Fibroblast of lung (primary cell): ENCODE measurements at regions not wholly inside any gene's neighbourhood (a gene's known extent, or its start where the extent isn't known, plus 50 kb on each side); places are given as distances from the start of the nearest gene placed in this dataset.

Source experiments
- DNase-seq, 2 donors: peaks; one replicate each; pipeline versions ENCODE4 v3.0.0 to v3.0.0-alpha.2; 2010; ENCODE audit warnings: low read depth in 2 of 2
- H2AFZ ChIP-seq: 2 replicates; pipeline ENCODE4 v1.5.1; 2012; ENCODE audit warnings: low read length, control low read depth, inconsistent platforms
- H3K27ac ChIP-seq: 2 replicates; pipeline ENCODE4 v1.5.1; 2011; ENCODE audit warnings: low read length, control low read depth; ENCODE audit not compliant: insufficient read depth
- H3K27me3 ChIP-seq: 2 replicates; pipeline ENCODE4 v1.5.1; 2011; ENCODE audit warnings: mild to moderate bottlenecking, low read length; ENCODE audit not compliant: control insufficient read depth, insufficient read depth
- H3K36me3 ChIP-seq: 2 replicates; pipeline ENCODE4 v1.5.1; 2011; ENCODE audit warnings: low read length; ENCODE audit not compliant: control insufficient read depth, insufficient read depth
- H3K4me1 ChIP-seq: 2 replicates; pipeline ENCODE4 v1.5.1; 2011; ENCODE audit warnings: low read length; ENCODE audit not compliant: control insufficient read depth, insufficient read depth; ENCODE audit errors: extremely low read depth
- H3K4me2 ChIP-seq: 2 replicates; pipeline ENCODE4 v1.5.1; 2011; ENCODE audit warnings: low read length, control low read depth; ENCODE audit not compliant: insufficient read depth; ENCODE audit errors: extremely low read depth
- H3K4me3 ChIP-seq, 4 experiments: fragments of 200-600 bp in 1 of 4; sonication (generic) in 1 of 4; replicated peaks in 1 of 4; 2 replicates each; pipeline ENCODE4 v1.5.1; 2011 to 2016; ENCODE audit warnings: low read length in 4 of 4, low read depth in 3 of 4, mild to moderate bottlenecking in 3 of 4, control low read depth in 2 of 4, inconsistent platforms in 1 of 4, mixed read lengths in 1 of 4; ENCODE audit not compliant: insufficient read depth in 1 of 4; ENCODE audit errors: control extremely low read depth in 1 of 4
- H3K79me2 ChIP-seq: 2 replicates; pipeline ENCODE4 v1.5.1; 2012; ENCODE audit warnings: mild to moderate bottlenecking, low read length, inconsistent platforms; ENCODE audit not compliant: control insufficient read depth, insufficient read depth
- H3K9ac ChIP-seq: 2 replicates; pipeline ENCODE4 v1.5.1; 2011; ENCODE audit warnings: mild to moderate bottlenecking, low read length, control low read depth; ENCODE audit not compliant: insufficient read depth
- H3K9me3 ChIP-seq: 2 replicates; pipeline ENCODE4 v1.5.1; 2012; ENCODE audit warnings: low read depth, low read length; ENCODE audit not compliant: control insufficient read depth, insufficient read depth
- H4K20me1 ChIP-seq: 2 replicates; pipeline ENCODE4 v1.5.1; 2011; ENCODE audit warnings: low read length; ENCODE audit not compliant: control insufficient read depth, insufficient read depth; ENCODE audit errors: extremely low read depth
- EZH2 ChIP-seq: IDR thresholded peaks from 2 replicates; pipeline ENCODE4 v1.5.1; 2012; ENCODE audit warnings: low read length, control low read depth, mild to moderate bottlenecking; ENCODE audit errors: missing control alignments
- TF ChIP-seq, protein P1 (sequence below), 2 donors: IDR thresholded peaks in 1 of 2; conservative IDR thresholded peaks in 1 of 2; 1 replicate in 1 of 2; 2 replicates in 1 of 2; pipeline ENCODE4 v1.5.1; 2011 to 2012; ENCODE audit warnings: low read length in 2 of 2, control low read depth in 1 of 2, inconsistent platforms in 1 of 2, low read depth in 1 of 2, mild to moderate bottlenecking in 1 of 2

DNA sequence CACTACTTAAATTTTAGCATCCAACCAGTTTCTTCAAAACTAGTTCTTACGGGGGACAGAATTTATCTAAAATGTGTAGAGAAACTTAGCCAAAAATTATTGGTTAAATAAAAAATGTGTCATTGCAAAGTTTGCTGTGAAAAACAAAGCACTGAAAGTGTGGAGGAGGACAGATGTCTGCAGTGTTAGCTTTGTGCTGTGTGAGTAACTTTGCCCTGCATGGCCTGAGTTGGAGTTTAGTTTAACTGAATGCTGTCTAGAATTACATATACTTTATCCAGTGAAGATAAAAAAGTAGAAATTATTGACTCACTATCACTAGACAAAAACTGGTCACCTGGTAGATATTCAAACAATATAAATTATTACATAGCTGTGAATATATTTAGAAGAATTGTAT, 1225.2 kb upstream of the CELF4 start:
- H3K36me3 ChIP-seq = no peaks in the 10 kb centered on the region

DNA sequence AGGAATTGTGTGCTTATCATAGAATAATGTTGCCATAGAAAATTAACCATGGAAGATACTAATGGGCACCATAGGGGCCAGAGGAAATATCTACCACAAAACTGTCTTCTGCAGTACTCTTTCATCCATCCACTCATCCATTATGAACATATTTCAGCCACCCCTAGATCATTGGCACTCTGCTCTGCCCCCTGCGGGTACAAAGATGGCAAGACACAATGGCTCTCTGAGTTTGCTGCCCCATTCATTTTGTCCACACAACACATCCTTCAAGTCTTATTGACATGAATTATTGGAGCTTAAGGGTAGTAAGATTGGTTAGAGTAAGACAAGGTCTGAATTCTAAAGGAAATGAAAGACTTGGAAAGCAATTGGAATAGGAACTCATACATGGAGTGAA, 1224.7 kb upstream of the CELF4 start:
- Histone ChIP-seq H3K27me3 (no peaks in the 10 kb centered on the region), H2AFZ (no peak overlapping the region), H3K4me1 (no peaks in the 10 kb centered on the region), H3K4me3 (no peak overlapping the region), H4K20me1 (no peaks in the 10 kb centered on the region), H3K9ac (no peak overlapping the region), H3K27ac (no peak overlapping the region), H3K79me2 (no peaks in the 10 kb centered on the region), H3K4me2 (no peak overlapping the region), H3K9me3 (no peaks in the 10 kb centered on the region), H3K36me3 (no peaks in the 10 kb centered on the region)
- TF ChIP-seq EZH2 = no peak
- TF ChIP-seq, protein P1, sequence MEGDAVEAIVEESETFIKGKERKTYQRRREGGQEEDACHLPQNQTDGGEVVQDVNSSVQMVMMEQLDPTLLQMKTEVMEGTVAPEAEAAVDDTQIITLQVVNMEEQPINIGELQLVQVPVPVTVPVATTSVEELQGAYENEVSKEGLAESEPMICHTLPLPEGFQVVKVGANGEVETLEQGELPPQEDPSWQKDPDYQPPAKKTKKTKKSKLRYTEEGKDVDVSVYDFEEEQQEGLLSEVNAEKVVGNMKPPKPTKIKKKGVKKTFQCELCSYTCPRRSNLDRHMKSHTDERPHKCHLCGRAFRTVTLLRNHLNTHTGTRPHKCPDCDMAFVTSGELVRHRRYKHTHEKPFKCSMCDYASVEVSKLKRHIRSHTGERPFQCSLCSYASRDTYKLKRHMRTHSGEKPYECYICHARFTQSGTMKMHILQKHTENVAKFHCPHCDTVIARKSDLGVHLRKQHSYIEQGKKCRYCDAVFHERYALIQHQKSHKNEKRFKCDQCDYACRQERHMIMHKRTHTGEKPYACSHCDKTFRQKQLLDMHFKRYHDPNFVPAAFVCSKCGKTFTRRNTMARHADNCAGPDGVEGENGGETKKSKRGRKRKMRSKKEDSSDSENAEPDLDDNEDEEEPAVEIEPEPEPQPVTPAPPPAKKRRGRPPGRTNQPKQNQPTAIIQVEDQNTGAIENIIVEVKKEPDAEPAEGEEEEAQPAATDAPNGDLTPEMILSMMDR (conservative IDR thresholded peaks at IDR 0.05 in 1 of 2, IDR thresholded peaks at IDR 0.05 in 1 of 2; ENCODE audit: low read depth in 1 of 2, low read length in 2 of 2) = no peak
- no peak for DNase-seq

More for the DNA sequence above, 1225.2 kb upstream of the CELF4 start:
- Histone ChIP-seq H2AFZ (no peak overlapping the region), H3K4me1 (no peaks in the 10 kb centered on the region), H3K9me3 (no peaks in the 10 kb centered on the region), H3K27ac (no peak overlapping the region), H3K27me3 (no peaks in the 10 kb centered on the region), H4K20me1 (no peaks in the 10 kb centered on the region), H3K9ac (no peak overlapping the region), H3K4me2 (no peak overlapping the region), H3K79me2 (no peaks in the 10 kb centered on the region), H3K4me3 (no peak overlapping the region)
- TF ChIP-seq EZH2 = no peak
- TF ChIP-seq, protein P1 (conservative IDR thresholded peaks at IDR 0.05 in 1 of 2, IDR thresholded peaks at IDR 0.05 in 1 of 2; ENCODE audit: low read depth in 1 of 2, low read length in 2 of 2) = no peak
- DNase-seq = no peak

- no peak overlapping the region for H3K4me3 ChIP-seq
- H3K27me3 ChIP-seq = no peaks in the 10 kb centered on the region
- no peaks in the 10 kb centered on the region for H3K36me3 ChIP-seq
- H3K9ac ChIP-seq = no peak overlapping the region
- no peak overlapping the region for H3K4me2 ChIP-seq
- no peaks in the 10 kb centered on the region for H3K79me2 ChIP-seq
- no peaks in the 10 kb centered on the region for H3K9me3 ChIP-seq
- H3K27ac ChIP-seq = no peak overlapping the region
- no peaks in the 10 kb centered on the region for H4K20me1 ChIP-seq
- no peak for DNase-seq
- no peak overlapping the region for H2AFZ ChIP-seq
- no peaks in the 10 kb centered on the region for H3K4me1 ChIP-seq
- TF ChIP-seq, protein P1 (conservative IDR thresholded peaks at IDR 0.05 in 1 of 2, IDR thresholded peaks at IDR 0.05 in 1 of 2; ENCODE audit: low read depth in 1 of 2, low read length in 2 of 2) = no peak
- TF ChIP-seq EZH2 = no peak
Measured at GRCh38 chr18:38789141-38789540, 1223.5 kb upstream of the CELF4 start.
